NCI-H128 (cell line): ENCODE measurements at regions not wholly inside any gene's neighbourhood (a gene's known extent, or its start where the extent isn't known, plus 50 kb on each side); places are given as distances from the start of the nearest gene placed in this dataset.
"Not testable (repeated sequence)": the region's sequence is repeated elsewhere in the genome, so short reads cannot be mapped to it uniquely, and the experiment has no call there.

Experiments used
- DNase-seq: peaks from one replicate; lab custom pipeline; 2025; ENCODE audit not compliant: unreplicated experiment; lab: John Stamatoyannopoulos, UW

DNA sequence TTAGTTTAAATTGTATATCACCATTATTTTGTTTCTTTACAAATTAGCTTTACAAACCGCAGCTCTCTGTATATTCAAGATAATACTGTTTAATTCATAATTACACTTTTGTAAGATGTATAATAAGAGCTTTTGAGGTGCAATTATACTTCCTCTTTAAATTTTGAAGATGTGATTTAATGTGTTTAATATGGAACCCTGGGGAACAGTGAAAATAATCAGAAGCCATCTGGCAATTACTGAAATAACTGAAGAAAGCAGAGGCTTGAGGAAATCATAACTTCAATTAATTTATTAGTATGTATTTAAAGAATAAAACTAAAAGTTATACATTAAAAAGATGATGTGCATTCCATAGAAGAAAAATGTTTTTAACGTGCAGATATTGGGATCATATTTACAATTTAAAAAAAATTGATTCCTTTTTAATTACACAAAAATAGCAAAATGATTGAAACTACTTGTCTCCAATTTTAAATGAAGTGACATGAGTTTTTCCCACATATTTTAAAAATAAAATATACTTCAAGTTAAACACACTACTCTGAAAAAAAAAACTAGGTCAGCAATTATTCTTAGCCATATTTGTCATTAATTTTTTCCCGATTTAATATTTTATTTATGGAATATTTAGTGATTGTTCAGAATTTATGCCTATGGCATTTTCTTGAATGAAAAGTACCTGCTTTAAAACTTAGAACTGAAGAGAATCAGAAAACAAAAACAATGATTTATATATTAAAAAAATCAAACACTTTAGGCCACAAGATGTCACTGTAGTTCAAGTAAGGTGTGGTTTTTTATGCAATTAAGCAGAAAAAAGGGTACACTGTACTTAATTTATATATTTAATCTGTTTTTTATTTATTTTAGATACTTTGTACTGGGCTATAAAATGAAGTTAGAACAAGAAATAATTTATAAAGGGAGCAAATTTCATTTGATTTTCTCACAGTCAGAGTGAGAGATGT is 942.7 kb upstream of the NDST4 start:
- DNase-seq = no peak

DNA sequence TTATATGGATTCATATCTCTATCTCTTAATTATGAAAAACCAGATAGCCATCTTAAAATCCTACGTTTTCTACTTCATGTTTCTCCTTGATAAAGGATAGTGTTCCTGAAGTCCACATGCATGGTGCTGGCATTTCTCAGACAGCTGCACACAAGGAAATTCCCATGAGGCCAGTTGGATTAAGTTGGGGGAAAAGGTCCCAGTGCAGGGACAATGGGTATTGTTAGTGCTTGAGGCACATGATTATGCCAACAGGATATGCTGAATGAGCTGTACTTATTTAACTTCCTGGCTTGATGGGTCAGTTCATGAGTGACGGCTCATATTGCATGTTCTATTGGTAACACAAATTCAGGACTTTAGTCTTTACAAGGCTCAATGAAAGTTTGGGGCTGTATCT is 913.9 kb upstream of the NDST4 start:
- no peak for DNase-seq

DNA sequence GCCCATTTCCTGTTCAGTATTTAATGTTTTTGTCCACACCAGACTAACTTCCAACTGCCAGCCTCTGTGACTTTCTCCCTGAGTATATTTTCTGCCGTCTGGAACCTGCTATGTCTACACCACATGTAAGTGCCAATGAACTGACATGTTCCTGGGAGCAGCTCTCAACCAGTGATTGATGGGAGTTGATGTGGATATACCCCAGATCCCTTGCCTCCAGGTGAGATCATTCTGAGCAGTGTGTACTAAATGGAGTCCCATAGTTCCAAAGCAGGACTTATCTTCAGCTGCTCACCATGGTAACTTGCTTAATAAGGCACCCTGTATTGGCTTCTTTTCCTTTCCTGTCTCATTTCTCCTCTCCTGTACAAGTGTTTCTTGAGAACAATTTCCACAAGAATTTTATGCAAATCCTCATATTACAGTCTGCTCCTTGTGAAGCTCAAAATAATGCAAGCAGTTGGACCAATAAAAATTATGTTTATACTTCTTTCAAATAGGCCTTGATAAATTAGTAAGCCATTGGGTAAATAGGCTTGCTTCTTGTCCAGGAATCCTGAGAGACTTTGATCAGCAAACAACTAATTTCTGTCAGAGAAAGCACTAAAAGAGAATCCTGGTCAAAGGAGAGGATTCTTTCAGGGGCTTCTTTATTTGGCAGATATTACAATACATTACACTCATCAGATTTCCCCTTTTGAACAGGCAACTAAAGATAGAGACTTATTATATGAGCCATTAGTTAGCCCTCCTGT is 911.7 kb upstream of the NDST4 start:
- DNase-seq = no peak

DNA sequence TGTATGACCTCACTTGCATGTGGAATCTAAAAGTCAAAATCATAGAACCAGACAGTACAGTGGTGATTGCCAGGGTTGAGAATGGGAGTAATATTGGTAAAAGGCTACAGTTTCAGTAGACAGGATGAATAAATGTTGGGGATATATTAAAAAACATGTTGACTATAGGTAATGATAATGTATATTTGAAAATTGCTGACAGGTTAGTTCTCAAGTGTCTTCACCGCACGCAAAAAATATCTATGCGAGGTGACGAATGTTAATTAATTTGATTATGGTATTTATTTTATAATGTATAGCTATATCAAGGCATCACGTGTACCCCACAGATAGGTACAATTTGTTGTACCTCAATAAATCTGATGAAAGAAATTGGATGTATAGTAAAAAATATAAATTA is 909.6 kb upstream of the NDST4 start:
- no peak for DNase-seq

DNA sequence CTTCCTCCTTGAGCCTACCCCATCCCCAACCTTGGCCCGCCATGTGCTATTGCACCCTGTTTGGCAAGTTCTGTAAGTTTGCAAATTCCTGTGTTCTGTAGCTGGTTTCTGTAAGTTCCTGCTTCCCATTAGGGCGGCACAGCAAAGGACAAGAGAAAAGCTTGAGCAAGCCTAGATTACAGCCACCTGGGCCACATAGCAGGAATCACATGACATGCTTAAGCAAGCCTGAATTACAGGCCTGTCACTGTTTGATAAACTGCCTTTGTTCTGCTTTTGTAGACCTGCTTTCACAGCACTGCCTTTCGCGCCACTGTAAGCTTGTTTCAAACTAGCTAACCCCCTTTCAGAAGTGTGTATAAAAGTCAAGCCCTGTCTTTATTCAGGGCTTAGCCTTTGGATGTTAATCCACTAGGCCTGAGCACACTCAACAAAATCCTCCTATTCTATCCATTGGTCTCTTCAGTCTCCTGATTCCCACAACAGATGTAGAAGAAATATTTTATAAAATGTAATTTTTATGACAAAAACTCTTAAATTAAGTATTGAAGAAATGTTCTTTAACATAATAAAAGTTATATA is 906.8 kb upstream of the NDST4 start:
- no peak for DNase-seq

DNA sequence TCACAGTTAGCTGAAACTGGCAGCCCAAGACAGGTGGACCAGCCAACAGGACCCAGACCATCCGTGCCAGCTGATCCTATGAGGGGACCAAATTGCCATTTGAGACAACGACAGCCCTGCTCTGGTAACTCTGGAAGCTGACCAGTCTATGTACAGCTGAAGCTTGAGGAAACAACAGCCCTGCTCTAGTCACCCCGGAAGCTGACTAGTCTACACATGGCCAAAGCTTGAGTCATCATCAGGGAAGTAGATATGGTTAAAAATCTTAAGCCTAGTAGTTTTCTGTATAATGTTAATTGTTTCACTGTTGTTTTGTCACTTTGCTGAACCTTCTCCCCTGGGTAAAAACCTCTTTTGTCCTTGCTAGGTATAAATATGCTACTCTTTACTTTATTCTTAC is 905.4 kb upstream of the NDST4 start:
- DNase-seq = no peak

DNA sequence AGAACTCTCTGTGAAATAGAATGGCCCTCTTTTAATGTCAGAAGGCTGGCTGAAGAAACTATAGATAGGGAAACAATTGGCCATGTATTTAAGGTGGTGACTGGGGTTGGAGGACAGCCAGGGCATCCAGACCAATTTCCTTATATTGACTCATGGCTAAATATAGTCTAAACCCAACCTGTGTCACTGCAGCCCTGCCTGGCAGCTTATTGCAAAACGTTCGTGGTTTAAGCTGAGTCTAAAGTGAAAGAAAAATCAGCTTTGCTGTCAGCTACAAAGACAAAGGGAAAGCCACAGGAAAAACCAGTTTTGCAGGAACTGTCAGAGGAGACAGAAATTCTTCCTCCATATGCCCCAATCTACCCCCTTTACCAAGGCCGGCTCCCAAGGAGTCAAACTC is 902.8 kb upstream of the NDST4 start:
- DNase-seq = no peak

DNA sequence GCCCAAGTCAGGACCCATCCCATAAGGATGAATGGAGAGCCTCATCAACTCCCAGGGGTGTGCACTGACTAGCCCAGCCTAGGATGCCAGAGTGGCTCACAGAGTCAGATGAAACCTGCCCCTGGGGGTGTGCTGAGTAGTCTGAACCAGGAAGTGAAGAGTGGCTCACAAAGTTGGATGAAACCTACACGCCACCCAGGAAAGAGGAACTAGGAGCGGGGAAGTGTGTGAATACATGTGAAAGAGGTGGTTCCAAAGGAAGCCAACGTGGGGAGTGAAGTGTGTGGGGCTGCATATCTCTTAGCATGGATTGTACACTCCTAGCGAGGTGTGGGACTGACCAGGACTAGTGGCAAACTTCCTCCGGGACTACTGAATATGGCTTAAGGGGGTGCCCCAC is 902.1 kb upstream of the NDST4 start:
- DNase-seq = no peak

DNA sequence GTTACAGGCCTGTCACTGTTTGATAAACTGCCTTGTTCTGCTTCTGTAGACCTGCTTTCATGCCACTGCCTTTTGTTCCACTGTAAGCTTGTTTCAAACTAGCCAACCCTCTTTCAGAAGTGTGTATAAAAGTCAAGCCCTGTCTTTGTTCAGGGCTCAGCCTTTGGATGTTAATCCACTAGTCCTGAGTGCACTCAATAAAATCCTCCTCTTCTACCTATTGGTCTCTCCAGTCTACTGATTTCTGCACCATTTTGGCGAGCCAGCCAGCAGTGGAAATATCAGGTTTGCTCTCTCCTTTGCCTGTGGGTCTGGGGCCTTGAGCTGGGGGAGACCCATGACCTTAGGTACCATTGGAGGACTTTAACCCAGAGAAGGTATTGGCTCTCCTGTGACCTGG is 901.6 kb upstream of the NDST4 start:
- no peak for DNase-seq

DNA sequence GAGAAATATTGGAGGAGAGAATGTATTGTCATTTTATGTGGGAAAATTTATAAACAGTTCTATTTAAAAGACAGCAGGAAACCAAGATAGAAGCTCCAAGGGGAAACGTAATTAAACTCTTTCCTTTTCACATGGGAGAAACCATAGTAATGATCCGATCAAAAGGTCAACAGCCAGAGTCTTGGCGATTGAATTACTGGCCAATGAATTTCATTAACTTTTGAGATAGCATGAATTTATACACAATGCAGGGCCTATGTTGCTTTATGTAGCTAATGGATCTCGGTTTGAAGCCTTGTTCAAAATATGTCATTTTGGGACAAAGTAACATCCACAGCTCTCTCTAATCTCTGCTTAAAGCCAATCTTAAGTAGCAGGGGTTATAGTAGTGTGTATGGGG is 897.5 kb upstream of the NDST4 start:
- DNase-seq = no peak

DNA sequence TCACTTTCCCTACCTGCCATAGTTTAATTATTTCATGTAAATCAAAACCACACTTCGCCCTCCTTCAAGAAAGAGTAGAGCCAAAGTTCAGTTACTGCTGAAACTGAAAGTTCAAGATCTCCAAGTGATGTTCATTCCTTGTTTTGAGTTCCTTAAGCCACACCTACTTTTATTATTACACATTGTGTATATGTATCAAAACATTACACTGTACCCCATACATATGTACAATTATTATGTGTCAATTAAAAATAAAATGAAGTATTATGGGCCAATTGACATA is 892.3 kb upstream of the NDST4 start:
- DNase-seq = no peak

DNA sequence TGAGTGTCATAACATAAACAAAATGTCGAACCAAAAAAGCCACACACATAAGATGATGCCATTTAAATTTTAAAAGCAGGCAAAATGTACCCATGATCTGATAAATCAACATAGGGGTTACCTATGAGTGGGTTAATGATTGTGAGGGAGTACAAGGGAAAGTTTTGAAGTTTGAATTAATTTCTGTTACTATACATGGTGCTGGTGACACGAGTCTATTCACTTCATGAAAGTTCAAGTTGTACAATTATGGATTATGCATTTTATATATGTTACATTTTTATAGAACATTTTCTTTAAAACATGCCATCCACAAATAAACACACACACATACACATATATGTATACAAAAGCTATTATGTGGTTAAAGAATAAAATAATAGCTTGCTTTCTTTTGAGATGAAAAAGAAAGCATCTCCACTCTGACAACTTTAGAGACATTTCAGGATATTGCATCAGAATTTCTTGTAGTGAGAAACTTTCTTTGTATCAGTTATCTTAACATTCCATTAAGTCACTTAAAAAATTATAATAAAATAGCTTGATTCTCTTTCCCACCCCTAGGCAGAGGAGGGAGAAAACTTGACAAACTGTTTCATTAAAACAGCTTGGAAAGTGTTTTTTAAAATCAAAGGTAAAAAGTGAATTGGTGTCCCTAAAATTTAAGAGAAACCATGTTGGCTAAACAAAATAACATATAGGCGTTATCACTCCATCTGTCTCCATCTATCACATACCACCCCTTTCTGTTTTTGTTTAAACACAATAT is 891.8 kb upstream of the NDST4 start:
- DNase-seq = no peak

DNA sequence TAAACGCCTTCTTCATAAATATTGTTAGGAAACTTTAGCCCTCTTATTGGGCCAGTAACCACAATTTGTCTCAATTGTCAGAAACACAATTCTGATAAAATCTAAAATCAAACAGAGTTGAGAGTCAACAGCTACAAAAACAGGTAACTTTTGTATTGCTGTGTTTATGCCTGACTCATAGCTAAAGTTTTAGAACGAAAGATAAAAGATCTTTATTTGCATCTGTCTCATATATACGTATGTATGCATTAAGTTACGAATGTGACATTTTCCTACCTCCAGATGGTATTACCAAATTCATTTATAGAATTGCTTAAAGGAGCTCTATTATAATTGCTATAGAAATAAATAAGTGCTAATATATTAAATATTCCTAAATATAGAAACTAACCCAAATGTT is 887.9 kb upstream of the NDST4 start:
- no peak for DNase-seq

DNA sequence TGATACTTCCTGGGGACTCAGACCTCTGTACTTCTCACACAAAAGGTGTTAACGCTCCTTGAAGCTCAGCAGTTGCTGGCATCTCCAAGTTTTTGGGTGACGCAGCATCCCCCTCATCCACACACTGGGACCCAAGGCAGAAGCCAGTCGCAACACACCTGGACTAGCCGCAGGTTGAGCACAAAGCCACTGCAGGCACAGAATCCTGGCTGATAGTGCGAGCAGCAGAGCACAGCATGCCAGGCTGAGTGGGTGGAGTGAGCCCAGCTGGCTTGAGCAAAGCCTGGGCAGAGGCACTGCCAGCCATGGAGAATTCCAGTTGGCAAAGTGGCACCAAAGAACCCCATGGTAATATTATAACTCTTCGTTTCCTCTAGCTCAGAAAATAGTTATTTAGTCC is 873.2 kb upstream of the NDST4 start:
- DNase-seq = no peak

DNA sequence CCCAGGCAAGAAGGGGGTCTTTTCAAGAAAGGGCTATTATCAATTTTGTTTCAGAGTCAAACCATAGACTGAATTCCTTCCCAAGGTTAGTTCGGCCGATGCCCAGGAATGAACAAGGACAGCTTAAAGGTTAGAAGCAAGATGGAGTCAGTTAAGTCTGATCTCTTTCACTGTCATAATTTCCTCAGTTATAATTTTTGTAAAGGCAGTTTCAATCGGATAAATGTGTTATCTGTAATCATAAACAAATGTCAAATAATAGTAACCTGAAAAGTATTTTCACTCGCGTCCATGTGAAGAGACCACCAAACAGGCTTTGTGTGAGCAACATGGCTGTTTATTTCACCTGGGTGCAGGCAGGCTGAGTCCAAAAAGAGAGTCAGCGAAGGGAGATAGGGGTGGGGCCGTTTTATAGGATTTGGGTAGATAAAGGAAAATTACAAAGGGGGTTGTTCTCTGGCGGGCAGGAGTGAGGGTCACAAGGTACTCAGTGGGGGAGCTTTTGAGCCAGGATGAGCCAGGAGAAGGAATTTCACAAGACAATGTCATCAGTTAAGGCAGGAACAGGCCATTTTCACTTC is 862.1 kb upstream of the NDST4 start:
- DNase-seq = not testable (repeated sequence)

DNA sequence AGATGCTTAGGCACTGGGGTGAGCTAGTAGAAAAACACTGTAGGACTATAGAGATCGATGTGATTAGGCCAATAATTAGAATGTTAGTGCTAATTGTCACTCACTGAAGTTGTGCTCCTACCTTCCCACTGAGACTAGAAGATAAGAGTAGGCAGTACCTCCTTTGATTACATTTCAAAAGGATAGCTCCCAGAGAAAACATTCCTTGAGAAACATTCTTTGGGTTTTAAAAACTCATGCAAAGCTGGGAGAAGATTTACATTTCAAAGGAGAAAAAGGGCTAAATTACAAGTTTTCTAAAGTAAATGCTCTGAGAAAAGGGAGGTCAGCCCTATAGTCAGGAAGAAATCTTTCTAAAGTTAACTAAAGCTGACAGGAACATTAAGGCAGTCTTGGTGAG is 860.3 kb upstream of the NDST4 start:
- no peak for DNase-seq

DNA sequence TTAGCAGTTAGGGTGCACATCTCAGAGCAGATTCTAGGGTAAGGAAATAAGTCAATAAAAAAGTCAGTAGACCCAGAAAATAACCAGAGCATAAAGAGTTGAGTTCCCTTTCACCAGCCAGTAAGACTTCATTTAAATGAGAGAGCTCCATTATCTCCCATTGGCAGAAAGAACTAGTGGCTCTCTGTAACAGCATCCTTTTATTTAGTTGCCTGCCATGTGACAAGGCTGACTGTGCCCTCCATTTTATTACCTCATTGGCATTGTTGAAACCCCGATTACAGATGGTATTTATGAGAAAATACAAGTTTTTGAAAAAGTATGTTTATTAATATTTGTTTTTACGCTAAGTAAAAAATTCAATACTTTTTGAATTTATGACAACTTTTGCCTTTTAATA is 859.5 kb upstream of the NDST4 start:
- no peak for DNase-seq

DNA sequence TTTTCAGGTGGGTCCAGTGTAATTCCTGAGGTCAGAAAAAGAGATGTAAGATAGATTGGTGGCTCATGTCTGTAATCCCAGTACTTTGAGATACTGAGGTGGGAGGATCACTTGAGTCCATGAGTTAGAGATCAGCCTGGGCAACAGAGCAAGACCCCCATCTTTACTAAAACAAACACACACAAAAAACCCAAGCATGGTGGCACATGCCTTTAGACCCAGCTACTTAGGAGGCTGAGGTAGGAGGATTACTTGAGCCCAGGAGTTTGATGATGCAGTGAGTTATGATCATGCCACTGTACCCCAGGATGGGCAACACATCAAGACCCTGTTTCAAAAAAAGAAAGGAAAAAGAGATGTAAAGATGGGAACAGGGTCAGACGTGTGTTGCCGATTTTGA is 857.4 kb upstream of the NDST4 start:
- no peak for DNase-seq

DNA sequence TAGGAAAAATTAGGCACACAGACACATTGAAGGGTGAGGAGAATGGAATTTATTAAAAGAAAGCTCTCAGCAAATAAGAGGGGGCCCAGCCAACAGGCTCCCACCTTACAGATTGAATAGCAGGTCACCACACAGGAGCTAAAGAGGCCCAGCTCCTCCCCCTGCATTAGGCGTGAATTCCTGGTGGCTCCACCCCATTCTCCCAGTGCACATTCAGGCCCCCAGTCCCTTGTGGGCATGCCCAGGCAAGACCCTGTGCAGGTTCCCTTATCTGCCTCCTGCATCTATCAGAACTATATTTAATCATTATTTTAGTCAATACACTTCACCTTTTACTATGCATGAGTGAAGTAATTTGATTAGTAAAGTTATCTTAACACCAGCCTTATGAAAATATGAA is 856.3 kb upstream of the NDST4 start:
- no peak for DNase-seq

DNA sequence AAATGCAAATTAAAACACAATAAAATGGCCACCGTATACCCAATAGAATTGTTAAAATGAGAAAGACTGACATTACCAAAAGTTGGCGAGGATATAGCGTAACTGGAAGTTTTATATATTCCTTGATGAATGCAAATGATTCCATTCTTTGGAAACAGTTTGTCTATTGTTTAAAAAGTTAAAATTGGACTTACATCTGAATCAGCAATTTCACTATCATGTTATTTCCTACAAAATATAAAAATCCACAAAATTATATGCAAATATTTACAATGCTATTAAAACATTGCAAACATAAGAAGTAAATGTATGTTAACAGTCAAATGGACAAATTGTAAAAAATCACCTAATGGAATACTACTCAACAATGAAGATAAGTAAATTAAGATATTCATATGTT is 852.2 kb upstream of the NDST4 start:
- no peak for DNase-seq
